ENCODE measurements at regions not wholly inside any gene's neighbourhood (a gene's known extent, or its start where the extent isn't known, plus 50 kb on each side); places are given as distances from the start of the nearest gene placed in this dataset.
"Not testable (repeated sequence)": the region's sequence is repeated elsewhere in the genome, so short reads cannot be mapped to it uniquely, and the experiment has no call there.

DNA sequence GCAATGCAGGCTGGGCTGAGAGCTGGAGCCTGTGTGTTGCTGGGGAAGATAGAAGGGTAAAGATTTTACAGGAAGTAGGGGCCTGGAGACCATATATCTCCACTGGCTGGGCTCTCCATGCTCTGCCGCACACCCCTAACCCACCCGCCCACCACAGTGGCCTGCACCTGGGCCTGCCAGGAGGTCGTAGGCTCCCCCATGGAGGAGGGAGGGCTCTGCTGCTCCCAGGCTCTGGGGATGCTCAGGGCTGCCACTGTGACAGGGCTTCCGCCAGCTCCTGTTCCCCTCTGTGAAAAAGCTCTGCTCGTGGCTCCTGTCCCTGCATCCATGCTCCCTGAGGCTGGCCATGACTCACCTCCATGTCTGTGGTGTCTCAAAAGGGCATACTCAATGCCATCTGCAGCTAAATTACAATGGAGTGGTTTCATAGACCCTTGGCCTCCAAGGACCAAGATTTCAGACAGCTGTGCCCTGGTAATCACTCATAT, 106.0 kb downstream of the CXCL12 start:
- no peak for DNase-seq (ENCODE audit: low read depth in 2 of 2)

GRCh38 chr10:44268435-44268948, 116.4 kb downstream of the CXCL12 start:
- not testable (repeated sequence) for DNase-seq (ENCODE audit: low read depth in 2 of 2)

DNA sequence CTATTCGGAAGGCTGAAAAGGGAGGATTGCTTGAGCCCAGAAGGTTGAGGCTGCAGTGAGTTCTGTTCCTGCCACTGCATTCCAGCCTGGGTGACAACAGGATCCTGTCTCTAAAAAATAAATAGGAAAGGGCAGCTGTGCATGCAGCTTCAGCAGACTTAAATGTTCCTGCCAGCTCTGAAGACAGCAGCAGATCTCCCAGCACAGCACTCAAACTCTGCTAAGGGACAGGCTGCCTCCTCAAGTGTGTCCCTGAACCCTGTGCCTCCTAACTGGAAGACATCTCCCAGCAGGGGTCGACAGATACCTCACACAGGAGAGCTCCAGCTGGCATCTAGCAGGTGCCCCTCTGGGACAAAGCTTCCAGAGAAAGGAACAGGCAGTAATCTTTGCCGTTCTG, 117.9 kb downstream of the CXCL12 start:
- no peak for DNase-seq (ENCODE audit: low read depth in 2 of 2)

DNA sequence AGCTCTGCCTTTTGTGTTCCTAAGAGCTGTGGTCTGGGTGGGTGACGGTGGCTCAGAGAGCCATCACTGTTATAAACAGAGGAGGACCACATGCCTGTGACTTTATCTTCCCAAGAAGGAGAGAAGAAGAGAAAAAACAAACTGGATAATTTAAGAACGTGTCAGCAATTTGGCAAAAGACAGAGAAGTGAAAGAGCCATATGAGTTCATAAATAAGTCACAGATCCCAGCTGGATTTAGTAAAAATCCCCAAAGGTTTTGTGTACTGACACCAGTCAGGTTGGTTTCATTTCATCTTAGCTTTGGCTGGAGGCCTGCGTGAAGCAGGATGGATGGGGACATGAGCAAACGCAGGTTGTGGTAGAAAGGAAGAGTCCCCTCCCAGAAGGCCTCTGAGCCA, 120.7 kb downstream of the CXCL12 start:
- DNase-seq (ENCODE audit: low read depth in 2 of 2) = no peak

GRCh38 chr10:44263771-44264170, 121.1 kb downstream of the CXCL12 start:
- no peak for DNase-seq (ENCODE audit: low read depth in 2 of 2)

DNA sequence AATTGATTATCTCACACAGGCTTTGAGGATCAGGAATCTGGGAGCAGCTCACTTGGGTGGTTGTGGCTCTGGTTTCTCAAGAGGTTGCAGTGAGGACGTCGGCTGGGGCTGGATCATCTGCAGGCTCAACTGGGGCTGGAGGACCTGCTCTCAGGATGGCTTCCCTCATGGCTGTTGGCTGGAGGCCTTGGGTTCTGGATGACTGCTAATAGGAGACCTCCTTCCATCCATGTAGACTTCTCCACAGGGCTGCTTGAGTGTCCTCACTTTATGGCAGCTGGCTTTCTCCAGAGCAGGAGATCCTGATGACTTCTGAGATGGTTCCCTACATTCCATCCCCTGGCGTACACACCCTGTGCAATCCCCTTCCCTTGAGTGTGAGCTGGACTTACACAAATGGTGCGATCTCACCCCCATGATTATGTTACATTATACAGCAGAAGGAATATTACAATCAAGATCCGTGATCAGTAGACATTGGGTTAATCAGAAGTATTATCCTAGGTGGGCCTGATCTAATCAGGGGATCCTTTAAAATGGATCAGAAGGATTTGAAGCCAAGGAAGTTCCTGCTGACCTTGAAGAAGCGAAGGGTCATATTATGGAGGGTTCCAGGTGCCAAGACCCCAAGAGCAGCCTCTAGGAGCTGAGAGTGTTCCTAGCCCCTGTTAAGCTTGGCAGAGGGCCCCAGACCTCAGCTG, 122.2 kb downstream of the CXCL12 start:
- DNase-seq (ENCODE audit: low read depth in 2 of 2) = no peak

DNA sequence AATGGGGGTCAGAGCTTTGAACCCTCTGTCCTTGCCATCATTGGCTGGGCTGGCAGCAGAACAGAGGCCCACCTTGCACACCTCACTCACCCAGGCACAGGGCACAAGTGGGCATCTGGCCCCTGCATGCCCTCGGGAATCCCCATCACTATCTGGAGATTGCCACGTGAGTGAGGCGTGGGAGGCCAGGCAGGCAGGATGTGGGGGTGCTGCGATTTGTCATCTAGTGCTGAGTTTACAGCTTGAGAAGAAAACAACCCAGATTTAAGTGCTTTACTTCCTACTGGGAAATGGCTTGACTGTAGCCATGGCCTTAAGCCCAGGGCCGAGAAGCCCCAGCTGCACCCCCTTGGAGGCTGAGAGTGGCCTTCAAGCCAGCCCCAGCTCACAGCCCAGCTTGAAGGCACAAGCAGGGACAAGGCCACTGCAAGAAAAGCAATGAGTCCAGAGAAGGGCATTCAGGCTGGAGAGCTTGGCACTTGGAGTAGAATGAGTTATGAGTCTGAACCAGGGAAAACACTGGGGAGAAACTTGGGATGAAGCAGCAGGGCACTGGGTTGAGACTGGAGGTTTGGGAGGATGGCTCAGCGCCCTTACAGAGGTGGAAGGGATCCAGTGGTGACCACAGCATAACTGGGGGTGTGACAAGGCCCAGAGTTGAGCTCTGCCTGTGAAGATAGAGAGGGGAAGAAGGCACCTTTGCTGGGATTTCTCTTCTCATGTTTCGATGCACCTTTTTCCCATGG, 123.0 kb downstream of the CXCL12 start:
- no peak for DNase-seq (ENCODE audit: low read depth in 2 of 2)

DNA sequence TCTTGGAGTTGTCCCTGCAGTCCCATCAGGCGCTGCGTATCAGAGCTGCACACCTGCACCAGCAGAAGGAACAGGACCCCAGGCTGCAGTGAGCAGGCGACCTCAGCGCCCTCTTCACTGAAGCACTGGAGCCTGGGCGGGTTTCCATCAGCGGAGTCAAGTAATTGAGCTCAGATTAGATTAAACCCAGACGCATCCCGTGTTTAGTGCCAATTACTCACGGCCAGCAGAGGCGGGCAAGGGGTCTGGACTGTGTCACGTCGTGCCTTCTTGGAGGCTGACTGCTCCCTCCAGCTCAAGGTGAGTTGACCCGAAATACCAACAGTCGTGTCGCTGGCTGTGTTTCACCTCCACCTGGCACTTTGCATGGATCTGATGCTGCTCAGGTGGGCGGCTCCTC, 123.6 kb downstream of the CXCL12 start:
- no peak for DNase-seq (ENCODE audit: low read depth in 2 of 2)

GRCh38 chr10:44260286-44260928, 124.5 kb downstream of the CXCL12 start:
- DNase-seq (ENCODE audit: low read depth in 2 of 2) = no peak

DNA sequence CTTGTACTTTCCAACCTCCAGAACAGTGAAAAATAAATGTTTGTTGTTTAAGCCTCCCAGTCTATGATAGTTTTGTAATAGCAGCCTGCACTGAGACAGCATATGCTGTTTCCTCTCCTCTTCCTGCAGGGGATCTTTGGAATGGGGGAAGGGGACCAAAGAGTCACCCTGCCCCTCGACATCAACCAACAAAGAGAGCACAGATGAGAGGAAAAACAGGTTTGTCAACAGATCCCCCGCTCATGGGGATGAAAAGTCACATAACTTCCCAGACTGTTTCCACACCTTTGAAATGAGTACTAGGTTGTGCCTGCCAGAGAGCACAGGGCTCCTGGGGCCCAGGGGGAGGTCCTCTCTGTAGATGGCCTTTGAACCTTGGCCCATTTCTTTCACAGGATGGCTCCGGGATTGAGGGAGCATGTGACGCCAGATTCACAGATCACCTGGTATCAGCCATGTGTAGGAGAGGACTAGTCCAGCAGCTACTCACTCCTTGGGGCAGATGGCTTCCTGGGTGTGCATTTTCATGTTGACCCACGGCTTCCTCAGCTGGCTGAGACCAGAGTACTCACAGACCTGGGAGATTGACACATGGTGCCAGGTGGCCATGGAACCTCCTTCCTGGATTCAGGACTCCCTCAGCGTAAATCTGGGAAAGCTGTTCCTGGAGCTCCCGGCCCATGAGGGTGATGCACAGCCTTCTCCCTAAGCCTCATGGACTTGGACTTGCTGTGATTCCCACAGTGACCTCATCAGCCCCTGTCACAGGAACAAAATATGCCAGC, 125.6 kb downstream of the CXCL12 start:
- no peak for DNase-seq (ENCODE audit: low read depth in 2 of 2)

DNA sequence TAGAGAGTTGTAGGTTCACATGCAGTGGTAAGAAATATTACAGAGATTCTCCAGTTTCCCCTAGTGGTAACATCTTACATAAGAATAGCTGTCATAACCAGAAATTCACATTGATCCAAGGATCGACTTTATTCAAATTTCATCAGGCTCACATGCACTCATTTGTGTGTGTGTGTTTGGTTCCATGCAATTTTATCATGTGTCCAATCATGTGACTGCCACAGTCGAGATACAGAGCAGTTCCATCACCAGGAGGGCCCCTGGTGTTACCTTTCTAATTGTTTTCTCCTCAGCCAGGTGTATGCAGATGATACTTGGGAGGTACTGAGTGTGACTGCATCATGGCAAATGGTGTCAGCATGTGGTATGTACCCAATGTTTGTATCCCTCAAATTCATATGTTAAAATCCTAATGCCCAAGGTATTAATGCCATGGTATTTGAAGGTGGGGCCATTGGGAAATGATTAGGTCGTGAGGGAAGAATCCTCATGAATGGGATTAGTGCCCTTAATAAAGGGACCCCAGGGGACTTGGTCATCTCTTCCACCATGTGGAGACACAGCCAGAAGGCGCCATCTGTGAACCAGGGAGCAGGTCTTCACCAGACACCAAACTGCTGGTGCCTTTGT, 126.3 kb downstream of the CXCL12 start:
- DNase-seq (ENCODE audit: low read depth in 2 of 2) = no peak

DNA sequence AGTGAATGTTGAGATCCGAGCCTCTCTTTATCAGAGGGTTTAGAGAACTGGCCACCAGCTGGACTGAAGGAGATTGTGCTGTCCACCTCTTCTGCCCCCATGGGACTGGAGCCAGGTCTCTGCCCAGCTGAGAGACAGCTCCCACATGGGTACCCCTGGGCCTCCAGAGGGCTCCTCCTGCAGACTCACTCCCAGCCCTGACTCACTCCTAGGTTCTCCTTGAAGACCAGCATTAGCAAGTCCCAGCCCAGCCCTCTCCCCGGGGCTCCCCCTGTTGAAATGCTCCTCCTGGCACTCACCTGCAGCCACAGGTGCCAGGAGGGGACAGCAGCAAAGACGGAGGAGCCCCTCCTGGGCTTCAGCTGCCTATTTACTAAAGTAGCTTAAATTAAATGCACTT, 126.9 kb downstream of the CXCL12 start:
- DNase-seq (ENCODE audit: low read depth in 2 of 2) = no peak

DNA sequence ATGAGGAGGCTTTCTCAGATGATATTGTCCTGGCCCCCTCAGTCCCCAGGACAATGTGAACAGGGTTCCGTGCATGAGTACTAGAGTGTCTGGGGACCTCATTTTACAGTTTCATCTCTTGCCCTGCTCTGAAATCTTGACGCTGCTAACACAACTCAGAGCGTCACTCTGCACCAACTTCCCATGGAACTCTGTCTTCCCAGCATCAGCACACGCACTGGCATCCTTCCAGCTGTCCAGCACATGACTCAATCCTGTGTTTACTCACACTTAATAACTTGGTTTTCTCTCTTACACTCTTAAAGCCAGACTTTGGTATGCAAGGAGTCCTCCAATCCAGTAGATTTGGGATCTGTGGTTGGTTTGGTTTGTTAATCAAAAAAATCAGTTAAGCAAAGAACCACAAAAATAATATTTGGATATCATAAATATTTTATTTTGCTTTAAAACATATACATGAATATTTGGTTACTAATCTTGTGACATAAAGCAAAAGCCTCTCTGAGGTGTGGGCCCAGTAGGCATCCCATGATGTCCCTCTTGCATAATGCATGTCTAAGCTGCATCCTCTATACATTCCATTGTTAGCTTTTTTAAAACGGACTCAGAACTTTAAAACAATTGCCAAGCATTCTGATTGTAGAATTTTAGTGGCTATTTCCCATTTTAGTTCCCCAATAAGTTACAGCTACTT, 131.0 kb downstream of the CXCL12 start:
- DNase-seq (ENCODE audit: low read depth in 2 of 2) = no peak

DNA sequence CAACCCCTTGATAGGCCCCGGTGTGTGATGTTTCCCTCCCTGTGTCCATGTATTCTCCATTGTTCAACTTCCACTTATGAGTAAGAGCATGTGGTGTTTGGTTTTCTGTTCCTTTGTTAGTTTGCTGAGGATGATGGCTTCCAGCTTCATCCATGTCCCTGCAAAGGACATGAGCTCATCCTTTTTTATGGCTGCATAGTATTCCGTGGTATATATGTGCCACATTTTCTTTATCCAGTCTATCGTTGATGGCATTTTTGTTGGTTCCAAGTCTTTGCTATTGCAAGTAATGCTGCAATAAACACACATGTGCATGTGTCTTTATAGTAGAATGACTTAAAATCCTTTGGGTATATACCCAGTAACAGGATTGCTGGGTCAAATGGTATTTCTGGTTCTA, 132.3 kb downstream of the CXCL12 start:
- not testable (repeated sequence) for DNase-seq (ENCODE audit: low read depth in 2 of 2)

GRCh38 chr10:44249933-44250332, 135.0 kb downstream of the CXCL12 start:
- DNase-seq (ENCODE audit: low read depth in 2 of 2) = not testable (repeated sequence)

DNA sequence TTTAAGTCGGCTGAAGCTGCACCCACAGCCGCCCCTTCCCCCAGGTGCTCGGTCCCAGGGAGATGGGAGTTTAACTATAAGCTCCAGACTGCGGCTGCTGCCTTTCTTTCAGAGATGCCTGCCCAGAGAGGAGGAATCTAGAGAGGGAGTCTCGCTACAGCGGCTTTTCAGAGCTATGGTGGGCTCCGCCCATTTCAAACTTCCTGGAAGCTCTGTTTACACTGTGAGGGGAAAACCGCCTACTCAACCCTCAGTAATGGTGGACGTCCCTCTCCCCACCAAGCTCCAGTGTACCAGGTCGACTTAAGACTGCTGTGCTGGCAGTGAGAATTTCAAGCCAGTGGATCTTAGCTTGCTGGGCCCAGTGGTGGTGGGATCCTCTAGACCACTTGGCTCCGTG, 135.4 kb downstream of the CXCL12 start:
- DNase-seq (ENCODE audit: low read depth in 2 of 2) = no peak

GRCh38 chr10:44246700-44247099, 138.2 kb downstream of the CXCL12 start:
- not testable (repeated sequence) for DNase-seq (ENCODE audit: low read depth in 2 of 2)

DNA sequence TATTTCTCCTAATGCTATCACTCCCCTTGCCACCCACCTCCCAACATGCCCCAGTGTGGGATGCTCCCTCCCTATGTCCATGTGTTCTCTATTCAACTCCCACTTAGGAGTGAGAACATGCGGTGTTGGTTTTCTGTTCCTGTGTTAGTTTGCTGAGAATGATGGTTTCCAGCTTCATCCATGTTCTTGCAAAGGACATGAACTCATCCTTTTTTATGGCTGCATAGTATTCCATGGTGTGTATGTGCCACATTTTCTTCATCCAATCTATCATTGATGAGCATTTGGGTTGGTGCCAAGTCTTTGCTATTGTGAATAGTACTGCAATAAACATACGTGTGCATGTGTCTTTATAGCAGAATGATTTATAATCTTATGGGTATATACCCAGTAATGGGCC, 138.6 kb downstream of the CXCL12 start:
- not testable (repeated sequence) for DNase-seq (ENCODE audit: low read depth in 2 of 2)

GRCh38 chr10:44245601-44245938, 139.3 kb downstream of the CXCL12 start:
- no peak for DNase-seq (ENCODE audit: low read depth in 2 of 2)

DNA sequence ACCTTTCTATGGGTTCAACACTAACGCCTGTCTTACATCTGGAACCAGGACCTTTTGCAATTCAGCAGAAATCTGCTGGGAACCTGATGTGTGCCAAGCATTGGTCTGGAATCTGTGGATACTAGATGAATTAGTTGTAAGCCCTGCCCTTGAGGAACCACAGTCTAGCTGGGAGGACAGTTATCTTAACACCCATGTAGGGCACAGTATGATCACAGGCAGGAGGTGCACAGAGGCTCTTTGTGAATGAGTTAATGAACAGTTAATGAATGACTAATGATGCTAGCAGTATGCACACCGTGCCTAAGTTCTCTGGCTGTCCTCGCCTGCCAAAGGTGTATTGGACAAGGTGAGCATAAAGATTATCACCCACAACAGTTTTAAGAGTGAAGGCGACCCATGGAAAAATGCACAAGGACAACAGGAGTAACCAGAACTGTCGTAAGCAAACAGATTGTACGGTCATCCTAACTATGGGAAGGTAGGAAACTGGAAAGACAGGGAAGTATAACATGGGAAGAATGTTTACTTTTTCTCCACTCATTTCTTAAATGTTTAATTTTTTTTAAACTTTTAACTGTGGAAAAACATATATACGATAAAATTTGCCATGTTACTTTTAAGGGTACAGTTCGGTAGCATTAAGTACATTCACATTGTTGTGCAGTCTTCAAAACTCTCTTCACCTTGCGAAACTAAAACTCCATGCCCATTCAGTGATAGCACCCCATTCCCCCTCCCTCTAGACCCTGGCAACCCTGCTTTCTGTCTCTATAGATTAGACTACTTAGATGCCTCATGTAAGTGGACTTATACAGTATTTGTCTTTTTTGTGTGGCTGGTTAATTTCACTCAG, 139.9 kb downstream of the CXCL12 start:
- no peak for DNase-seq (ENCODE audit: low read depth in 2 of 2)
